Mucosa of descending colon (tissue), 3 donors: ENCODE measurements at regions not wholly inside any gene's neighbourhood (a gene's known extent, or its start where the extent isn't known, plus 50 kb on each side); places are given as distances from the start of the nearest gene placed in this dataset.

Experiments used
- ATAC-seq: fragments of 200-7000 bp; cut with Tn5 transposase; one replicate; pipeline ENCODE4 v1.9.1; 2020; ENCODE audit warnings: mild to moderate bottlenecking, moderate library complexity
- DNase-seq, 3 donors: peaks; one replicate each; pipeline ENCODE4 v3.0.0-alpha.2; 2020
- H3K36me3 ChIP-seq: fragments of 200-600 bp; one replicate; pipeline ENCODE4 v1.8.0; 2021; ENCODE audit warnings: low read depth, mild to moderate bottlenecking
- H3K4me1 ChIP-seq: fragments of 200-600 bp; one replicate; pipeline ENCODE4 v1.8.0; 2021; ENCODE audit warnings: low read depth, mild to moderate bottlenecking
- H3K4me3 ChIP-seq: fragments of 200-600 bp; one replicate; pipeline ENCODE4 v1.8.0; 2021; ENCODE audit warnings: mild to moderate bottlenecking
- H3K9me3 ChIP-seq: fragments of 200-600 bp; one replicate; pipeline ENCODE4 v1.8.0; 2021; ENCODE audit warnings: mild to moderate bottlenecking
- CTCF ChIP-seq: fragments of 200-600 bp; IDR thresholded peaks from one replicate; pipeline ENCODE4 v1.8.0; 2022; ENCODE audit warnings: antibody characterized with exemption, mild to moderate bottlenecking
- intact Hi-C, 2 donors: fragments of 100-400 bp; cut with DNase I in 1 of 2; cut with micrococcal nuclease in 1 of 2; formaldehyde crosslinking; loops; one replicate each; pipeline versions ENCODE4 v1.11.0 to v1.11.1; 2022; cut with DNase I, micrococcal nuclease
- donor health status: DM: no; HTN: no; CAD: no; lungs with moderate emphysema.
- donor health status: DM: no; HTN: no; CAD: no.
- donor health status: DM: no; HTN: yes; CAD: no.

GRCh38 chr16:64162613-64163375 lies 959.1 kb downstream of the CDH11 start:
- intact Hi-C loops, result no loop called here
- ATAC-seq (no peak), DNase-seq (no peak)
- no peak for TF ChIP-seq CTCF
- no peaks in the 10 kb centered on the region for H3K36me3 ChIP-seq
- H3K4me1 ChIP-seq, result no peaks in the 10 kb centered on the region
- H3K4me3 ChIP-seq, result no peak overlapping the region
- no peaks in the 10 kb centered on the region for H3K9me3 ChIP-seq

- no peak for DNase-seq
- no peak overlapping the region for H3K4me3 ChIP-seq
- no peak for ATAC-seq
- no peaks in the 10 kb centered on the region for H3K36me3 ChIP-seq
- H3K9me3 ChIP-seq, result no peaks in the 10 kb centered on the region
- no peak for TF ChIP-seq CTCF
- H3K4me1 ChIP-seq, result no peaks in the 10 kb centered on the region
- intact Hi-C loops, result no loop called here
These were observed 961.9 kb downstream of the CDH11 start for GRCh38 chr16:64159976-64160375.

- H3K4me1 ChIP-seq, result no peaks in the 10 kb centered on the region
- H3K9me3 ChIP-seq, result no peaks in the 10 kb centered on the region
- no peaks in the 10 kb centered on the region for H3K36me3 ChIP-seq
- intact Hi-C loops, result no loop called here
- ATAC-seq, result no peak
- no peak for TF ChIP-seq CTCF
- H3K4me3 ChIP-seq, result no peak overlapping the region
- DNase-seq, result no peak
These were observed 962.8 kb downstream of the CDH11 start for GRCh38 chr16:64158941-64159588.

DNA sequence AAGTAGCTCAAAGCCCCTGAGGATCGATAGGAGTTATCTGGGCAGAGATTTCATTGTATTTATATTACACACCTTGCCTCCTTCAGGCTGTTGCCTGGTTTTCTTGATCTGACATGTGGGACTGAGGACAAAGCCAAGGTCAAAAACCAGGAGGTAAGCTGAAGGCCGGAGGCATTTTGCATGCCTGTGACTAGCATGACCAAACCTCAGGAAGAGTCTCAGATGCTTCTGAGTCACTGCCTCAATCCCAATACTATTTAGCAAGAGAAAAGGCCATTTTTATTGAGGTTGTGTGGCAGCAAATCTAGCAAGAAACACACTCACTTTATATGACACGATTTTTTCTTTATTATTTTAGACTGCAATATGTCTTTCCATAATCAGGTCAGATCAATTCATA lies 968.1 kb downstream of the CDH11 start:
- no peak for TF ChIP-seq CTCF
- no peak for ATAC-seq
- H3K4me1 ChIP-seq, result no peaks in the 10 kb centered on the region
- no peak for DNase-seq
- no peak overlapping the region for H3K4me3 ChIP-seq
- no peaks in the 10 kb centered on the region for H3K36me3 ChIP-seq
- intact Hi-C loops, result no loop called here
- no peaks in the 10 kb centered on the region for H3K9me3 ChIP-seq

DNA sequence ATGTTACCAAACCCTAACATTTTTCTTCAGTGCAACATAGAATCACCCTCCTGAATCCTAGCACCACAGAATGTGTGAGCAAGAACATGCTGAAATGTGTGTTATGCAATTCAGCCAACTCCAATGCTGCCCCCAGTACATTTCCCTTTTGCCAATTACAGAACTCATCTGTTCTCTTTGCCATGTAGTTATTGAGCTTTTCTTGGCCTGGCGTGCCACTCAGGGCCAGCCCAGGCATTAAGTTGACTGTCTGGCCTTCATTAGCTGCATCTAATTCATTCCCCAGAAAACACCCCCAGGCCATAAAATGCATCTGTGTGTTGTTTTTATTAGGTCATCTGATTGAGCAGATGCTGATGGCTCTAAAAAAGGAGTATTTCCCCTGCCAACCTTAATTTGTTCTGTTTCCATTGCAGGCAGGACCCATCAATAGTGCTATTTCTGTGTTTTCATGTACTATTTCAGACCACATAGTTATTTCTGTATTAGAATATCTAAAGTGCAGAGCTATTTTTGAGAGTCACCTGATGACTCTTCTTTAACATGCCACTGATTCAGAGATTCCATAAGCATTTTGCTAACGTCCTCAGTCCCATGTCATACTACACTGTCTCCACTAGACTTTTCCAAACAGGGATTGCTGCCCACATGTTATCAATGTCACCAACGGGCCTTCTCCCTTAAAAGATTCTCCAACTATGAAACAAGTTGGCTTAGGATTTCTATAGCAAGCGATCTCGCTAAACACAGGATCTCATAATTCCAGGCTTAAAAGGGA lies 969.7 kb downstream of the CDH11 start:
- no peak for TF ChIP-seq CTCF
- Histone ChIP-seq H3K36me3 (no peaks in the 10 kb centered on the region), H3K4me1 (no peaks in the 10 kb centered on the region), H3K4me3 (no peak overlapping the region), H3K9me3 (no peaks in the 10 kb centered on the region)
- DNase-seq, result no peak
- intact Hi-C loops, result no loop called here
- no peak for ATAC-seq
